ENCODE measurements at regions not wholly inside any gene's neighbourhood (a gene's known extent, or its start where the extent isn't known, plus 50 kb on each side); places are given as distances from the start of the nearest gene placed in this dataset.
"Not testable (repeated sequence)": the region's sequence is repeated elsewhere in the genome, so short reads cannot be mapped to it uniquely, and the experiment has no call there.

GRCh38 chr6:94144807-94145206 lies 725.4 kb upstream of the EPHA7 start:
- Mint-ChIP-seq H3K27me3 (ENCODE audit: insufficient read depth) (no peaks in the 10 kb centered on the region), H3K9me3 (peaks cover 30% of the 10 kb centered on the region), H3K4me3 (no peak overlapping the region), H3K4me1 (ENCODE audit: low read depth) (no peaks in the 10 kb centered on the region), H3K36me3 (ENCODE audit: low read depth) (no peaks in the 10 kb centered on the region), H3K27ac (no peak overlapping the region)
- DNase-seq = no peak
- TF ChIP-seq CTCF (IDR thresholded peaks at IDR 0.05) = no peak

- not testable (repeated sequence) for H3K27me3 Mint-ChIP-seq (ENCODE audit: insufficient read depth); H3K4me3 Mint-ChIP-seq; H3K36me3 Mint-ChIP-seq (ENCODE audit: low read depth); DNase-seq; H3K27ac Mint-ChIP-seq; H3K4me1 Mint-ChIP-seq (ENCODE audit: low read depth)
- peaks cover 36% of the 10 kb centered on the region for H3K9me3 Mint-ChIP-seq
These were observed 717.8 kb upstream of the EPHA7 start for GRCh38 chr6:94137178-94137577.

GRCh38 chr6:94133106-94133505 lies 713.7 kb upstream of the EPHA7 start:
- Mint-ChIP-seq H3K27ac (no peak overlapping the region), H3K36me3 (ENCODE audit: low read depth) (no peaks in the 10 kb centered on the region), H3K9me3 (peaks cover 18% of the 10 kb centered on the region), H3K4me3 (no peak overlapping the region), H3K27me3 (ENCODE audit: insufficient read depth) (no peaks in the 10 kb centered on the region), H3K4me1 (ENCODE audit: low read depth) (no peaks in the 10 kb centered on the region)
- TF ChIP-seq CTCF (IDR thresholded peaks at IDR 0.05) = no peak
- DNase-seq = no peak

- DNase-seq = no peak
- Mint-ChIP-seq H3K4me1 (ENCODE audit: low read depth) (no peaks in the 10 kb centered on the region), H3K27me3 (ENCODE audit: insufficient read depth) (no peaks in the 10 kb centered on the region), H3K36me3 (ENCODE audit: low read depth) (no peaks in the 10 kb centered on the region), H3K9me3 (peaks cover 12% of the 10 kb centered on the region), H3K27ac (no peak overlapping the region), H3K4me3 (no peak overlapping the region)
- no peak for TF ChIP-seq CTCF (IDR thresholded peaks at IDR 0.05)
These were observed 711.9 kb upstream of the EPHA7 start for GRCh38 chr6:94131271-94131670.

- Mint-ChIP-seq H3K4me3 (no peak overlapping the region), H3K4me1 (ENCODE audit: low read depth) (no peaks in the 10 kb centered on the region), H3K9me3 (peaks cover 12% of the 10 kb centered on the region), H3K27me3 (ENCODE audit: insufficient read depth) (no peaks in the 10 kb centered on the region), H3K27ac (no peak overlapping the region), H3K36me3 (ENCODE audit: low read depth) (no peaks in the 10 kb centered on the region)
- no peak for DNase-seq
- TF ChIP-seq CTCF (IDR thresholded peaks at IDR 0.05) = no peak
These were observed 711.1 kb upstream of the EPHA7 start for GRCh38 chr6:94130478-94130877.

GRCh38 chr6:94129926-94130325 lies 710.6 kb upstream of the EPHA7 start:
- Mint-ChIP-seq H3K27ac (no peak overlapping the region), H3K36me3 (ENCODE audit: low read depth) (no peaks in the 10 kb centered on the region), H3K9me3 (peaks cover 12% of the 10 kb centered on the region), H3K4me1 (ENCODE audit: low read depth) (no peaks in the 10 kb centered on the region), H3K27me3 (ENCODE audit: insufficient read depth) (no peaks in the 10 kb centered on the region), H3K4me3 (no peak overlapping the region)
- DNase-seq = no peak
- no peak for TF ChIP-seq CTCF (IDR thresholded peaks at IDR 0.05)
